Stomach smooth muscle (tissue), 2 donors: ENCODE measurements at regions not wholly inside any gene's neighbourhood (a gene's known extent, or its start where the extent isn't known, plus 50 kb on each side); places are given as distances from the start of the nearest gene placed in this dataset.

Experiments
- H3K27ac ChIP-seq: one replicate; pipeline ENCODE4 v1.7.0; 2013; ENCODE audit warnings: mild to moderate bottlenecking, low read length, inconsistent platforms
- H3K27me3 ChIP-seq, 2 donors: one replicate each; pipeline ENCODE4 v1.7.0; 2013; ENCODE audit warnings: low read length in 2 of 2; ENCODE audit not compliant: insufficient read depth in 2 of 2, control insufficient read depth in 1 of 2
- H3K36me3 ChIP-seq, 2 donors: one replicate each; pipeline ENCODE4 v1.7.0; 2013; ENCODE audit warnings: low read length in 2 of 2; ENCODE audit not compliant: control insufficient read depth in 2 of 2, insufficient read depth in 2 of 2
- H3K4me1 ChIP-seq: one replicate; pipeline ENCODE4 v1.7.0; 2013; ENCODE audit warnings: low read length; ENCODE audit not compliant: control insufficient read depth, insufficient read depth
- H3K4me3 ChIP-seq, 2 donors: one replicate each; pipeline ENCODE4 v1.7.0; 2013; ENCODE audit warnings: low read length in 2 of 2
- H3K9ac ChIP-seq, 2 donors: one replicate each; pipeline ENCODE4 v1.7.0; 2013; ENCODE audit warnings: low read length in 2 of 2, mild to moderate bottlenecking in 1 of 2
- H3K9me3 ChIP-seq, 2 donors: one replicate each; pipeline ENCODE4 v1.7.0; 2013; ENCODE audit warnings: low read length in 2 of 2; ENCODE audit not compliant: control insufficient read depth in 2 of 2
- donor health status: healthy.
- donor health status: Pancreatic carcinoma.

DNA sequence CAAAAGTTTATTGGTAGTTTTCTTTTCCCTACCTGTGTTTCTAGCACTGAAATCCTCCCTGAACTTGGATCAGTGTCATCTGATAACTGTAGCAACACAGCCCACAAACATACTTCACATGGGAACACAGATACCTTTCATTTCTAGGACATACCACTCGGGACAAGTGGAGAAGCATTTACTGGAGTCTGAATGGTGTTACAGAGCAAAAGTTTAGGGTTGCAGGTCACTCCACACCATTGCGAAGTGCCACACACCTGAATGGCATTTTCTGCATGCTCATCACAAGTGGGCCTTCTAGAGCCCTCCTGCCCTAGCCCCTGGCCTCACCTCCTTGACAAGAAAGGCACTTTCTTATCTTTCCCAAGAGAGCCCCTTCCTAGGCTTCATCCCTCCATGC lies 184.8 kb upstream of the PKDCC start:
- no peaks in the 10 kb centered on the region for H3K9me3 ChIP-seq
- no peaks in the 10 kb centered on the region for H3K4me1 ChIP-seq
- no peaks in the 10 kb centered on the region for H3K36me3 ChIP-seq
- H3K27ac ChIP-seq = no peak overlapping the region
- no peak overlapping the region for H3K4me3 ChIP-seq
- H3K9ac ChIP-seq = no peak overlapping the region
- peaks cover 2 to 3% of the 10 kb centered on the region in 2 donors for H3K27me3 ChIP-seq

DNA sequence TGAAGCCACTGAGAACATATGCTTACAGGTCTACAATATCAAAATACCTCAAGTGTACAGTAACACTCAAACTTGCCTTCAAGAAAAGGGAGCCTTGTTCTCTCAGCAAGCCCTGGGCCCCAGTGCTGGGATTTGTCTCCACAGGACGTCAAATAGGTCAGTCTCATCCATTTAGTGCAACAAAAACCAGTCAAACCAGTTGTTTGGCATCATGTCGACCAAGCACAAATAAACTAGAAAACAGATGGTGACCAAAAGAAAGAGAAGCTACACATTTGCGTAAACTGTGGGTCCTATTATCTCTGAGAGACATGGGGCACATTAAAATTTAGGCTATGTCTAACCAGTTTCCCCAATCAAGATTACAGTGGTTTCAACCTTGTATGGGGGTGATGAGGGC lies 182.6 kb upstream of the PKDCC start:
- H3K27me3 ChIP-seq = peaks cover 2 to 3% of the 10 kb centered on the region in 2 donors
- H3K36me3 ChIP-seq = no peaks in the 10 kb centered on the region
- no peak overlapping the region for H3K4me3 ChIP-seq
- no peak overlapping the region for H3K9ac ChIP-seq
- H3K4me1 ChIP-seq = peaks cover 5% of the 10 kb centered on the region
- no peak overlapping the region for H3K27ac ChIP-seq
- no peaks in the 10 kb centered on the region for H3K9me3 ChIP-seq

DNA sequence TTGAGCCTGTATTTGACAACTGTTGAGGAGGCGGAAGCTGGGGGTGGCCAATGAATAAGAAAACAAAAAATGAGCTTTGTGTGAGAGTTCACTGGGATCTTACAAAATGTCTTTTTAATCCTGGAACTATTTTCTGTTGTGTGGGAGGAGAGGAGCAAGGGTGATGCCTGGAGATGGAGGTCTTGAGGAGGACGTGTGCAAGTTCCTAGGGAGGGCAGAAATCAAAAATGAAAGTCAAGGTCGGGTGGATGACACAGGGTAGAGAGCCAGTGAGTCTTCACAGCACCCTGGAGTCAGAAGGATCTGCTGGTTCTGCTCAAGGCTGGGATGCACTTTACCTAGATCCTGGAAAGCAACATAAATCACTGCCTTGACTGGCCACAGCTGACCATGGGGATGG lies 180.3 kb upstream of the PKDCC start:
- Histone ChIP-seq H3K9me3 (no peaks in the 10 kb centered on the region), H3K27ac (no peak overlapping the region), H3K4me1 (peaks cover 6% of the 10 kb centered on the region), H3K36me3 (no peaks in the 10 kb centered on the region), H3K9ac (no peak overlapping the region), H3K4me3 (no peak overlapping the region), H3K27me3 (peaks cover 1 to 2% of the 10 kb centered on the region in 2 donors)

DNA sequence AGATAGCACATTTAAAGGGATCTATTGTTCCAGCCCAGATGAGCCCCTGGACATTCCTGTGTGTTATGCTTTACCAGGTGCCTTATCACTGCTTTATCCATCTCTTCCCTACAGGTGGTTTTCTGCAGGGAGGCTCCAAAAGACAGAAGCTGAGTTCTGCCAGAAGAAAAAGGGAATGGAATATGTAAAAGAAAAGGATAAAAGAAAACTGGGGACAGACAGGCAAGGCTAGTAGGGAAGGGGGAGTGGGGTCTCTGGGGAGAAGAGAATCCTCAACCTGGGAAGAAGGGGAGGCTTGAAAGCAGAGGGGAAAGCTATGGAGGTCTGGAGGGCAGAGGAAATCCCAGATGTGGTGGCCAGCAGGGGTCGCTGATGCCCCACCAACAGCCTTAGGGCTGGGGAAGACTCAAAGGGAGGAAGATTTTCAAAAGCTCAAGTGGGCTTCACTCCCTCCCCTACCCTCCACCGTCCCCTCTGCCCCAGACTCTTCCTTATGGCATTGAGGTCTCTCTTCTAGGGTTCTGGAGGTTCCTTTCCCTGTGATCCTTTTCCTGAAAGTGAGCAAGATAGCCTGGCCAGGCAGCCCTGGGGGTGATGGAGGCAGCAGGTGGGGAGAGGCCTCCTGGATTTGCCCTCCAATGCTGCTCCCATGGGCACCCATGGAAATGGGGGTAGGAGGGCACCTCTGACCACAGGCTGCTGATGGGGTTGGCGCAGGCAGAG lies 178.1 kb upstream of the PKDCC start:
- Histone ChIP-seq H3K4me3 (no peak overlapping the region), H3K27ac (no peak overlapping the region), H3K27me3 (no peaks in the 10 kb centered on the region), H3K36me3 (no peaks in the 10 kb centered on the region), H3K9ac (no peak overlapping the region), H3K4me1 (peaks cover 14% of the 10 kb centered on the region), H3K9me3 (no peaks in the 10 kb centered on the region)

DNA sequence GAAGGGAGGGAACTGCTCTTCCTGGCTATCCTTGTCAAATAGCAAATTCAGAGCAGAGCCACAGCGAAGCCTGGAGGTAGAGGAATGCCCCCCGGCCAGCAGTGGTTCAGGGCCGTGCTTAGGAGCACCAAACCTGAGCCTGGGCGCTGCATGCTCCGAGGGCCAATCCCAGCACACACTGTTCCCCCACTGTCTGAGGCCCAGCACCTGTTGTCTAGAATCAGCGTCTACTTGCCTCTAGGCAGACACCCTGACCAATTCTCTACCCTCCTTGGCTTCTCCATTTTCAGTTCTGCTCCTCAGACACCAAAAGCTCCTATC lies 177.6 kb upstream of the PKDCC start:
- Histone ChIP-seq H3K9me3 (no peaks in the 10 kb centered on the region), H3K36me3 (no peaks in the 10 kb centered on the region), H3K9ac (no peak overlapping the region), H3K4me1 (peaks cover 14% of the 10 kb centered on the region), H3K27me3 (no peaks in the 10 kb centered on the region), H3K27ac (no peak overlapping the region), H3K4me3 (no peak overlapping the region)

DNA sequence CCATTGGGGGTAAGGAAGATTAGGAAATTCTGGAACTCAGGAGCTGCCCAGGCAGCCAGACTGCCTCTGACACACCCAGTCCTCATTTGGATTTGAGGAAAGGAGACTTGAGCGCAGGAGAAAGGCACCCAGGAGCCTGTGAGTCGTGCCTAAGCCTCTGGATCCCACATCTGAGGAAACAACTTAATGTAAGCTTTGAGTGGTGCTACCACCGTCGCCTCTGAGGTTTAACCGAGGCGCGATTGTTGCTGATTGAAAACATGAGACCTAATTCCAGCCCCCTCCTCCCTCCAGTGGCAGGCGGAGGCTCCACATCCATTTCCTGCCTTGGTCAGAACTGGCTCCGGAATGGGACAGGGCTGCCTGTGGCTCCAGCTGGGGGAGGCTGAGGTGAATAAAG lies 176.7 kb upstream of the PKDCC start:
- Histone ChIP-seq H3K4me1 (peaks cover 14% of the 10 kb centered on the region), H3K36me3 (no peaks in the 10 kb centered on the region), H3K27me3 (no peaks in the 10 kb centered on the region), H3K9ac (no peak overlapping the region), H3K27ac (no peak overlapping the region), H3K9me3 (no peaks in the 10 kb centered on the region), H3K4me3 (no peak overlapping the region)

DNA sequence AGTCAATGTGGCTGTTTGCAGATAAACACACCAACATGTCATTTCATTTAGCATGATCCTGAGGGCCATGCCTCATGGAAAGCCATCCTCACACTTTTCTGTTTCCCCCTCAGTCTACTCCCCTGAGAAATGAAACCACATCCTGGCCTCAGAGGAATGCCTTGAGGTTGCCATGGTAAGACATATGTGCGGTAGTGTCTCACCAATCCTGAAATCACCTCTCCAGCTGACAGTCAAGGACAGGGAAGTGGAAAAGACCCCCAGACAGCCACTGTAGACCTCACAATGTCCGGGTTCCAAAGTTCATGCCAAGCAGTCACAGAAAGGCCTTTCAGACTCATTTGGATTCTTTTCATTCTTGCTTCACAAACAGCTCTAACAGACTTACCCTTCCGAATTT lies 175.2 kb upstream of the PKDCC start:
- H3K27me3 ChIP-seq = no peaks in the 10 kb centered on the region
- no peaks in the 10 kb centered on the region for H3K36me3 ChIP-seq
- H3K4me3 ChIP-seq = no peak overlapping the region
- H3K9me3 ChIP-seq = no peaks in the 10 kb centered on the region
- no peak overlapping the region for H3K9ac ChIP-seq
- peaks cover 14% of the 10 kb centered on the region for H3K4me1 ChIP-seq
- no peak overlapping the region for H3K27ac ChIP-seq

DNA sequence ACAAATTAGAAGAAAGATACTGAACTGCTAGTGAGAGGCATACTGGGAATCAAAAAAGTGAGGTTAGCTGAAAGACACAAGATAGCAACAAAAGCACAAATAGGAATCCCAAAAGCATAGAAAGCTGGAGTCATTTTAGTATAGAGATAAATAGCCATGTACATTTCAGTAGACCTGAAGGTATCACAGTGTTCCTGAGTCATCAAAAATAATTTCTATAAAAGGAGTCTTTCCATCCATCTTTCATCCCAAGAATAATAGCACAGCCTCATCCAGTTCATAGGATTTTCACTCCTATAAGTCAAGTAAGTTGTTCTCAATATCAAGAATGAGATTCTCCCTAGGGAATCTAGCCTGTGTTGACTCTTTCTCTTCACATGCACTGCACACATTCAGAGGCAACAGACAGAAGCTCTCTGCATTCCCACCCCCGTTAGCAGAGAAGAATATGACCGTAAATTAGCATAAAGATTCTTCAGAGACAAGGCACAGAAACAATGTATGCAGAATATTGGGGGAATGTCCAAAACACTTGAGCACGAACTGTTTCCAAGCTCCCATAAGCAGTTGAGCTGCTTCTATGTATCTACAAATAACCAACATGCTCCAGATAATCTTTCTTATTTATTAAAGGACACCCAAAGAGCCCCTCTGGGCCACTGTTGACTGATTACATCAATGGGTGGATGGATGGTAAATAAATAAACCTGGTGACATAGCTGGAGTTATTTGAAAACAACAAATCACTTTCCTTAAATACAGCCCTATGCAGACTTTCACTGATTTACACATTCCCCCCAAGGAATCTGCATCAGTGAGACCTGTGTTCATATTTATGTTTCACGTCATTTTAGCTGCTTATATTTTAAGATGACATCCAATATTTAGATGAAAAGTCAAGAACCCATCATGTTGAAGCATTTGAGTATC lies 174.5 kb upstream of the PKDCC start:
- no peaks in the 10 kb centered on the region for H3K9me3 ChIP-seq
- H3K4me3 ChIP-seq = no peak overlapping the region
- H3K27ac ChIP-seq = no peak overlapping the region
- no peaks in the 10 kb centered on the region for H3K36me3 ChIP-seq
- H3K27me3 ChIP-seq = no peaks in the 10 kb centered on the region
- no peak overlapping the region for H3K9ac ChIP-seq
- peaks cover 18% of the 10 kb centered on the region for H3K4me1 ChIP-seq

DNA sequence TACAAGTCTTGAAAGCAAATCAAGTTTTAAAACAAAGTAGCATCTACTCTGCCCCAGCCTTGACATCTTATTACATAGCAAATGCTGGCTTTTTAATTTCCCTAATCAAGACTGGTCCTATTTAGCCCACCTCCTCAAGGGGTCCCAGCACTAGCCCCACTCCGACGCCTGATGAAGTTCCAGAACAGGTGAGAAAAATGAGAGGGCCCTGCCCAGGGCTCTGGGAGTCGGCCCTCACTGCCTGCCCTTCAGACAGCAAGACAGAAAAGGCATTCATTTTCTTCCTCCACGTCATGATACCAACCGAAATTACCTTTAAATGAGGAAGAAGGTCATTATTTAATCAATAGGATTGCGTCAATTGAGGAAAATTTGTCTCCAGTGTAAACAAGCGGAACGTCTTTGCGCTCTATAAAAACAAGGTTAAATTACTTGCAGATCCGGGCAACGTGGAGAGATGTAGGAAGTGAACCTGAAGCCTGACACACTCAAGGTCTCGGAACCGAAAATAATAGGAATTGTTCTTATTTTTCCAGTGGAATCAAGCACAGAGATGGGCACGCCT lies 170.6 kb upstream of the PKDCC start:
- H3K36me3 ChIP-seq = no peaks in the 10 kb centered on the region
- H3K9me3 ChIP-seq = no peaks in the 10 kb centered on the region
- H3K27ac ChIP-seq = no peak overlapping the region
- H3K9ac ChIP-seq = no peak overlapping the region
- H3K27me3 ChIP-seq = no peaks in the 10 kb centered on the region
- H3K4me1 ChIP-seq = peaks cover 24% of the 10 kb centered on the region
- no peak overlapping the region for H3K4me3 ChIP-seq

DNA sequence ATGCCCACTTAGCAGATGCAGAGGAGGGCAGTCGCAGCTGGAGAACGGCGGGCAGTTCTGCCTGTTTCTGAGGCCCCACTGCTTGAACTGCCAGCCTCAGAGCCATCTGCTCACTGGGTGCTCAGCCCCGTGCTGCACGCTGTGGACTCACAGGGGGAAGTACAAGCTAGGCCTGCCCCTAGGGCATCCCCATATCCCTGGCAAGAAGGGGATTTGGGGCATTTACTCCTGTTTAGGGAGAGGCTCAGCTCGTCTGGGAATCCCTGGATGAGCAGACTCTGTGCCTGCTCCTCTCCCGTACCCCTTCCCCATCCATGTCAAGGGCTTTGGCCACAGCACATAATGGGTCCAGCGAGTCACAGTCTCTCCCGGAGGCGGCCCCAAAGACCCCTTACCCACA lies 169.8 kb upstream of the PKDCC start:
- Histone ChIP-seq H3K4me3 (no peak overlapping the region), H3K9me3 (no peaks in the 10 kb centered on the region), H3K9ac (no peak overlapping the region), H3K27me3 (no peaks in the 10 kb centered on the region), H3K27ac (no peak overlapping the region), H3K36me3 (no peaks in the 10 kb centered on the region), H3K4me1 (peaks cover 24% of the 10 kb centered on the region)
